NB4 (cell line): ENCODE measurements at regions not wholly inside any gene's neighbourhood (a gene's known extent, or its start where the extent isn't known, plus 50 kb on each side); places are given as distances from the start of the nearest gene placed in this dataset.

Source experiments
- DNase-seq: peaks from one replicate; pipeline ENCODE4 v3.0.0; 2010; ENCODE audit warnings: low read depth
- H3K4me3 ChIP-seq: one replicate; pipeline ENCODE4 v1.5.1; 2011; ENCODE audit warnings: mild to moderate bottlenecking, low read depth, low read length, moderate library complexity
- MYC ChIP-seq: IDR thresholded peaks from 2 replicates; pipeline ENCODE4 v1.6.1; 2011; ENCODE audit warnings: low read depth, low read length
- POLR2A ChIP-seq: IDR thresholded peaks from 2 replicates; pipeline ENCODE4 v1.6.1; 2011; ENCODE audit warnings: mild to moderate bottlenecking; ENCODE audit not compliant: insufficient read length; ENCODE audit errors: extremely low read depth
- TF ChIP-seq, protein P1 (sequence below): IDR thresholded peaks from 2 replicates; pipeline ENCODE4 v1.6.1; 2011; ENCODE audit warnings: low read depth, low read length
- TF ChIP-seq, protein P2 (sequence below): IDR thresholded peaks from one replicate; pipeline ENCODE4 v1.5.1; 2012; ENCODE audit warnings: low read depth, low read length

DNA sequence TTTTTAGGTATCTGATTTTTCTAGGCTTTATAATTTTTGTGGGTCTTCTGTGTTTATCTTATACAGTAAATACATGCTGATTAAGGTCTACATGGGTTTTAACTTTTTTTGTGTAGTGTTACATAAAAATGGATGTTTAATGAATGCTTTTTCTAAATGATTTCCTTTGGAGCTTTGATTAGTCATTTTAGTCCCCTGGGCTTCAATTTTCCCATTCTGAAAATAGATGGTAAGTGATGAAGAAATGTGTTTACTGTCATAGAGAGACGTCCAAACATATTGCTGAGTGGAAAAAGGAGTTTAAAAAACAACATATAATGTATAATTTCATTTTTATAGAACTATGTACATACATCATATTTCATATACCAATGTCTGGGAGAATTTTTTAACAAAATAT is 140.9 kb upstream of the HMCN1 start:
- no peak overlapping the region for H3K4me3 ChIP-seq
- TF ChIP-seq, protein P1, sequence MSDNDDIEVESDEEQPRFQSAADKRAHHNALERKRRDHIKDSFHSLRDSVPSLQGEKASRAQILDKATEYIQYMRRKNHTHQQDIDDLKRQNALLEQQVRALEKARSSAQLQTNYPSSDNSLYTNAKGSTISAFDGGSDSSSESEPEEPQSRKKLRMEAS: no peak
- no peak for TF ChIP-seq MYC
- TF ChIP-seq, protein P2, sequence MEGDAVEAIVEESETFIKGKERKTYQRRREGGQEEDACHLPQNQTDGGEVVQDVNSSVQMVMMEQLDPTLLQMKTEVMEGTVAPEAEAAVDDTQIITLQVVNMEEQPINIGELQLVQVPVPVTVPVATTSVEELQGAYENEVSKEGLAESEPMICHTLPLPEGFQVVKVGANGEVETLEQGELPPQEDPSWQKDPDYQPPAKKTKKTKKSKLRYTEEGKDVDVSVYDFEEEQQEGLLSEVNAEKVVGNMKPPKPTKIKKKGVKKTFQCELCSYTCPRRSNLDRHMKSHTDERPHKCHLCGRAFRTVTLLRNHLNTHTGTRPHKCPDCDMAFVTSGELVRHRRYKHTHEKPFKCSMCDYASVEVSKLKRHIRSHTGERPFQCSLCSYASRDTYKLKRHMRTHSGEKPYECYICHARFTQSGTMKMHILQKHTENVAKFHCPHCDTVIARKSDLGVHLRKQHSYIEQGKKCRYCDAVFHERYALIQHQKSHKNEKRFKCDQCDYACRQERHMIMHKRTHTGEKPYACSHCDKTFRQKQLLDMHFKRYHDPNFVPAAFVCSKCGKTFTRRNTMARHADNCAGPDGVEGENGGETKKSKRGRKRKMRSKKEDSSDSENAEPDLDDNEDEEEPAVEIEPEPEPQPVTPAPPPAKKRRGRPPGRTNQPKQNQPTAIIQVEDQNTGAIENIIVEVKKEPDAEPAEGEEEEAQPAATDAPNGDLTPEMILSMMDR: no peak
- no peak for TF ChIP-seq POLR2A
- DNase-seq: no peak

DNA sequence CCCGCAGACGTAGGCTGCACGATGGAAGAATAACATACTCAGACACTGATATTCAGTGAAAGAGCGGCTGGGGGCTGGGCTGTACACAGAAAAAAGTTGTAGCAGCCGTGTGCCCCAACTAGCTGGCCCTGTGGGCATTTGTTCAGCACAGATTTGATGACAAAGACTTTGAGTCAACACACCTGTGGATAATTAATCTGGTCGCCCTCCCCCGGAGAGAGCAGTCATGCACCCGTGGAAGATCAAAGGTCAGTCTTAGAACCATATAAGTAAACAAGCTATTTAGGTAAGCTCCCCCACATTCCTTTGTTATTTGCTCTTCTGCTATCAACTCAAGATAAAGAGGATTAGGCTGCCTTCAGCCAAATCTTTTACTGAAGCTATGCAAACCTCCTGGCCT is 148.4 kb upstream of the HMCN1 start:
- DNase-seq: no peak
- no peak overlapping the region for H3K4me3 ChIP-seq
- TF ChIP-seq, protein P2: no peak

DNA sequence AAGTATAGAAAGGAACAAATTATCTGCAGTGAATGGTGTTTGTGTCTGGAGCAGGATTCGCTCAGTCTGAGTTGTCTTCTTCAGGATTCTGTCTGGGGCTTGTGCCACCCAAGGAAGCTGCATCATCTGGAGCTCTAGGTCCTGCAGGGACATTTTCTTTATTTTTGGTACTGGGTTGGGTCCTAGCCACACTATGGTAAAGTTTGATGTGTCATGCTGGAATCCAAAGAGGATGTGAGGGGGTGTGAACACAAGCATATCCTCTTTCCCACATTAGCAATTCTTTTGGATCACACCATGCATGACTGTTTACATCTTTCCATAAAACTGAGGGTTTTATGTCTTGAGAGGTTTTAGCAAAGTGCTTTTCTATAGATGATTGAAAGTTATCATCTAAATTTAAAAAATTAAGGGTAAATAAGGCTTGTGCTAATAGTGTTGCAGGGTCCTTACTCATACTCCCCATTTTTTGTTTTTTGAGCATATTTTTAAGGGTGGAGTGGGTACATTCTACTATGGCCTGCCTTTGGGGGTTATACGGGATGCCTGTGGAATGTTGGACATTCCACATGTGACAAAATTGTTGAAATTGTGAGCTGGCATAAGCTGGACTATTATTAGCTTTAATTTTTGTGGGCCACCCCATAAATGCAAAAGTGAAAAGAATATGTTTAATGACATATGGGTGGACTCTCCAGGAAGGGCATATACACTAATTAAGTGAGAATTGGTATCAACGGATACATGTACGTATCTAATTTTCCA is 152.0 kb upstream of the HMCN1 start:
- no peak for TF ChIP-seq MYC
- TF ChIP-seq, protein P2: no peak
- TF ChIP-seq, protein P1: no peak
- no peak for TF ChIP-seq POLR2A
- DNase-seq: no peak

DNA sequence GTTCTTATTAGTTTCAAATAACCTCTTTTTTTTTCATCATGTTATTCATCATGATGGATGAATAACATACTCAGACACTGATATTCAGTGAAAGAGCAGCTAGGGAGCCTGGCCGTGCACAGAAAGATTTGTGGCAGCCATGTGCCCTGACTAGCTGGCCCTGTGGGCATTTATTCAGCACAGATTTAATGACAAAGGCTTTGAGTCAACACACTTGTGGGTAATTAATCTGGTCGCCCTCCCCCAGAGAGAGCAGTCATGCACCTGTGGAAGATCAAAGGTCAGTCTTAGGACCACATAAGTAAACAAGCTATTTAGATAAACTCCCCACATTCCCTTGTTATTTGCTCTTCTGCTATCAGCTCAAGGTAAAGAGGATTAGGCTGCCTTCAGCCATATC is 153.2 kb upstream of the HMCN1 start:
- no peak overlapping the region for H3K4me3 ChIP-seq
- no peak for DNase-seq
- TF ChIP-seq, protein P2: no peak
- TF ChIP-seq MYC (no peak), POLR2A (no peak)
- TF ChIP-seq, protein P1: no peak

More for the DNA sequence above, 152.0 kb upstream of the HMCN1 start:
- no peak overlapping the region for H3K4me3 ChIP-seq

DNA sequence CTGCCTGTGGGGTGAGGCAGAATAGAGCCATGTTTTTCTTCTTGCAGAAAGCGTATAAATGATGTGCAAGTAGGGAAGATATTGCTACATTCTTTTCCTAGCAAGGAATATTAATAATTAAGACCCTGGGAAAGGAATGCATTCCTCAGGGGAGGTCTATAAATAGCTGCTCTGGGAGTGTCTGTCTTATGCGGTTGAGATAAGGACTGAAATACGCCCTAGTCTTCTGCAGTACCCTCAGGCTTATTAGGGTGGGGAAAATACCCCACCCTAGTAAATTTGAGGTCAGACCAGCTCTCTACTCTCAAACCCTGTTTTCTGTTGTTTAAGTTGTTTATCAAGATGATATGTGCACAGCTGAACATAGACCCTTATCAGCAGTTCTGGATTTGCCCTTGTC is 155.9 kb upstream of the HMCN1 start:
- H3K4me3 ChIP-seq: no peak overlapping the region
- TF ChIP-seq MYC: no peak
- TF ChIP-seq POLR2A: no peak
- TF ChIP-seq, protein P2: no peak
- TF ChIP-seq, protein P1: no peak
- no peak for DNase-seq
